Ishikawa (cell line): ENCODE measurements at regions not wholly inside any gene's neighbourhood (a gene's known extent, or its start where the extent isn't known, plus 50 kb on each side); places are given as distances from the start of the nearest gene placed in this dataset.

Source experiments
- CEBPB ChIP-seq: IDR thresholded peaks from 2 replicates; pipeline ENCODE4 v1.6.1; 2012
- EP300 ChIP-seq: IDR thresholded peaks from 2 replicates; pipeline ENCODE4 v1.6.1; 2012; ENCODE audit warnings: borderline replicate concordance
- FOXM1 ChIP-seq: IDR thresholded peaks from 2 replicates; pipeline ENCODE4 v1.6.1; 2012; ENCODE audit warnings: low read depth, borderline replicate concordance
- MAX ChIP-seq: IDR thresholded peaks from 2 replicates; pipeline ENCODE4 v1.6.1; 2012
- NFIC ChIP-seq: IDR thresholded peaks from 2 replicates; pipeline ENCODE4 v1.6.1; 2012
- RAD21 ChIP-seq: IDR thresholded peaks from 2 replicates; pipeline ENCODE4 v1.6.1; 2012; ENCODE audit warnings: low read depth
- REST ChIP-seq: IDR thresholded peaks from 2 replicates; pipeline ENCODE4 v1.6.1; 2012; ENCODE audit warnings: low read depth, mild to moderate bottlenecking
- TAF1 ChIP-seq: IDR thresholded peaks from 2 replicates; pipeline ENCODE4 v1.6.1; 2012; ENCODE audit warnings: low read depth, mild to moderate bottlenecking
- TEAD4 ChIP-seq: IDR thresholded peaks from 2 replicates; pipeline ENCODE4 v1.6.1; 2012
- USF1 ChIP-seq: IDR thresholded peaks from 2 replicates; pipeline ENCODE4 v1.6.1; 2012
- YY1 ChIP-seq: IDR thresholded peaks from 2 replicates; pipeline ENCODE4 v1.6.1; 2012; ENCODE audit warnings: low read depth
- ZBTB7A ChIP-seq: IDR thresholded peaks from 2 replicates; pipeline ENCODE4 v1.6.1; 2012; ENCODE audit warnings: low read depth

- TF ChIP-seq ZBTB7A (no peak), REST (no peak), CEBPB (no peak), TAF1 (no peak), MAX (no peak), YY1 (no peak), NFIC (no peak), USF1 (no peak), EP300 (no peak), FOXM1 (no peak), RAD21 (no peak), TEAD4 (no peak)
These were observed 189.9 kb upstream of the LYZL1 start for GRCh38 chr10:29099001-29099400.
